SU-DHL-6 (cell line): ENCODE measurements at regions not wholly inside any gene's neighbourhood (a gene's known extent, or its start where the extent isn't known, plus 50 kb on each side); places are given as distances from the start of the nearest gene placed in this dataset.

Experiments used
- H2AFZ ChIP-seq: fragments of 200-600 bp; sonication (generic); 2 replicates; pipeline ENCODE4 v1.6.1; 2014; ENCODE audit warnings: low read depth, mild to moderate bottlenecking, moderate library complexity, mixed read lengths, antibody characterized with exemption, low read length; ENCODE audit not compliant: severe bottlenecking
- H3F3A ChIP-seq: fragments of 200-600 bp; shearing (Covaris generic); 2 replicates; pipeline ENCODE4 v1.6.0; 2016; ENCODE audit warnings: antibody characterized with exemption, mild to moderate bottlenecking; ENCODE audit not compliant: insufficient read depth
- H3K27ac ChIP-seq: fragments of 200-600 bp; sonication (generic); 2 replicates; pipeline ENCODE4 v1.5.1; 2016; ENCODE audit warnings: low read depth, mild to moderate bottlenecking, low read length, moderate library complexity, mixed read lengths
- H3K27me3 ChIP-seq: fragments of 200-600 bp; sonication (generic), shearing (Covaris generic); 2 replicates; pipeline ENCODE4 v1.6.0; 2014; ENCODE audit warnings: mild to moderate bottlenecking, low read length
- H3K36me3 ChIP-seq: fragments of 200-600 bp; sonication (generic); 2 replicates; pipeline ENCODE4 v1.6.1; 2014; ENCODE audit warnings: mild to moderate bottlenecking, low read length, mixed read lengths
- H3K4me2 ChIP-seq: fragments of 300-600, 200-600 bp; shearing (Covaris generic), sonication (generic); 2 replicates; pipeline ENCODE4 v1.6.0; 2014; ENCODE audit warnings: low read length, low read depth, mild to moderate bottlenecking; ENCODE audit not compliant: poor library complexity, severe bottlenecking
- H3K4me3 ChIP-seq: fragments of 200-600 bp; sonication (generic); 2 replicates; pipeline ENCODE4 v1.5.1; 2014; ENCODE audit warnings: antibody characterized with exemption, low read length, mild to moderate bottlenecking, mixed read lengths; ENCODE audit not compliant: insufficient read depth, poor library complexity, severe bottlenecking
- H3K79me2 ChIP-seq: fragments of 200-600 bp; sonication (generic); 2 replicates; pipeline ENCODE4 v1.6.1; 2014; ENCODE audit warnings: mild to moderate bottlenecking, low read length, moderate library complexity; ENCODE audit not compliant: insufficient read depth
- H3K9ac ChIP-seq: fragments of 200-600 bp; sonication (generic); 2 replicates; pipeline ENCODE4 v1.7.0; 2014; ENCODE audit warnings: mild to moderate bottlenecking, low read length
- H3K9me2 ChIP-seq: fragments of 200-600 bp; sonication (generic); replicated peaks from 2 replicates; pipeline ENCODE4 v1.6.1; 2014; ENCODE audit warnings: low read length; ENCODE audit not compliant: insufficient read depth
- H3K9me3 ChIP-seq: fragments of 200-600 bp; sonication (generic); 2 replicates; pipeline ENCODE4 v1.6.1; 2014; ENCODE audit warnings: low read length, mixed read lengths; ENCODE audit not compliant: insufficient read depth
- H4K20me1 ChIP-seq: fragments of 200-600 bp; sonication (generic); 2 replicates; pipeline ENCODE4 v1.6.1; 2014; ENCODE audit warnings: low read depth, mild to moderate bottlenecking, antibody characterized with exemption, low read length, moderate library complexity, mixed read lengths
- CTCF ChIP-seq: fragments of 200-600 bp; sonication (generic); IDR thresholded peaks from one replicate; pipeline ENCODE4 v1.5.1; 2017; ENCODE audit warnings: antibody characterized with exemption, mild to moderate bottlenecking, low read length, moderate library complexity; ENCODE audit not compliant: insufficient read depth, poor library complexity, severe bottlenecking
- EZH2phosphoT487 ChIP-seq: fragments of 200-600 bp; sonication (generic), shearing (Covaris generic); conservative IDR thresholded peaks from 2 replicates; pipeline ENCODE4 v1.6.1; 2018; ENCODE audit warnings: mild to moderate bottlenecking, antibody characterized with exemption, low read length, moderate library complexity, mixed read lengths

DNA sequence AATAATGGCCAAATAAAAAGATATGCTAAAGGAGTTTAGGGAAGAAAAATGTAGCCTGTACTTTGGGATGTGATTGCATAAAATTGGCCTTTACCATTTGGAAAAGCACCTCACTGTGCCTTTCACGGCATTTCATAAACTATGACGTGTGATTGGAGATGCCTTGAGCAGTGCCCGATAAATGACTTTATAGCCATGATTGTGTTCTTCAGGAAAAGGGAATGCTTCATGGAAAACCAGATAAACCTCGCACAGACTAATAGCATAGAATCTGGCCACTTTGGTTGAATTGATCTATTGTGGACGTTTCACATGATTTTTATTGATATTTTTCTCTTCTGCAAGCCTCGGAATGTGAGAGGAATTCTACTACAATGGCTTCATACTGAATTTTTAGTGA lies 502.0 kb upstream of the MKI67 start:
- Histone ChIP-seq H3K27me3 (no peaks in the 10 kb centered on the region), H3K9me3 (no peaks in the 10 kb centered on the region), H3K4me2 (no peak overlapping the region), H4K20me1 (no peaks in the 10 kb centered on the region), H3K79me2 (no peaks in the 10 kb centered on the region), H3K4me3 (no peak overlapping the region), H3K9me2 (no peaks in the 10 kb centered on the region), H3K36me3 (no peaks in the 10 kb centered on the region), H3F3A (no peaks in the 10 kb centered on the region), H2AFZ (no peak overlapping the region), H3K27ac (no peak overlapping the region), H3K9ac (no peak overlapping the region)
- TF ChIP-seq EZH2phosphoT487 (no peak), CTCF (no peak)

GRCh38 chr10:128629111-128630096 lies 503.2 kb upstream of the MKI67 start:
- no peaks in the 10 kb centered on the region for H4K20me1 ChIP-seq
- H2AFZ ChIP-seq, result no peak overlapping the region
- TF ChIP-seq EZH2phosphoT487, result no peak
- no peak for TF ChIP-seq CTCF
- no peak overlapping the region for H3K9ac ChIP-seq
- no peak overlapping the region for H3K27ac ChIP-seq
- no peaks in the 10 kb centered on the region for H3F3A ChIP-seq
- H3K9me3 ChIP-seq, result no peaks in the 10 kb centered on the region
- H3K79me2 ChIP-seq, result no peaks in the 10 kb centered on the region
- H3K9me2 ChIP-seq, result no peaks in the 10 kb centered on the region
- no peak overlapping the region for H3K4me2 ChIP-seq
- H3K27me3 ChIP-seq, result no peaks in the 10 kb centered on the region
- H3K36me3 ChIP-seq, result no peaks in the 10 kb centered on the region
- H3K4me3 ChIP-seq, result no peak overlapping the region

- no peaks in the 10 kb centered on the region for H3K9me2 ChIP-seq
- no peak overlapping the region for H3K27ac ChIP-seq
- H3K27me3 ChIP-seq, result no peaks in the 10 kb centered on the region
- no peaks in the 10 kb centered on the region for H3K79me2 ChIP-seq
- no peak overlapping the region for H3K9ac ChIP-seq
- no peak for TF ChIP-seq CTCF
- H4K20me1 ChIP-seq, result no peaks in the 10 kb centered on the region
- H3K9me3 ChIP-seq, result no peaks in the 10 kb centered on the region
- no peak overlapping the region for H3K4me3 ChIP-seq
- H3K4me2 ChIP-seq, result no peak overlapping the region
- H3F3A ChIP-seq, result no peaks in the 10 kb centered on the region
- no peaks in the 10 kb centered on the region for H3K36me3 ChIP-seq
- no peak overlapping the region for H2AFZ ChIP-seq
These were observed 504.6 kb upstream of the MKI67 start for GRCh38 chr10:128630787-128631252.
